SK-N-SH (cell line): ENCODE measurements at regions not wholly inside any gene's neighbourhood (a gene's known extent, or its start where the extent isn't known, plus 50 kb on each side); places are given as distances from the start of the nearest gene placed in this dataset.

Source experiments
- CTCF ChIA-PET: fragments of 300-600, 350-600 bp; formaldehyde crosslinking; extraction: SDS; loops from one replicate; lab custom pipeline; 2021; lab: Yijun Ruan, JAX
- POLR2A ChIA-PET: fragments of 350-600 bp; sonication (Branson Sonifier 250); formaldehyde crosslinking; extraction: SDS; loops from one replicate; lab custom pipeline; 2020; ENCODE audit warnings: antibody characterized with exemption, inconsistent platforms; lab: Yijun Ruan, JAX
- DNase-seq: peaks from one replicate; pipeline ENCODE4 v3.0.0; 2012
- H2AFZ ChIP-seq: fragments of 200-600 bp; sonication (generic); 2 replicates; pipeline ENCODE4 v1.8.1; 2016; ENCODE audit warnings: antibody characterized with exemption, mild to moderate bottlenecking, low read depth
- H3F3A ChIP-seq: fragments of 200-600 bp; sonication (generic); replicated peaks from 2 replicates; pipeline ENCODE3; 2016; ENCODE audit warnings: antibody characterized with exemption, mild to moderate bottlenecking; ENCODE audit not compliant: insufficient read depth
- H3K27ac ChIP-seq, 2 experiments: fragments of 200-500 bp in 1 of 2; fragments of 200-600 bp in 1 of 2; sonication (Bioruptor generic) in 1 of 2; sonication (generic), shearing (Covaris generic) in 1 of 2; 2 replicates each; pipeline versions ENCODE4 v1.5.1 to v1.6.1; 2014 to 2016; ENCODE audit warnings: low read depth in 2 of 2, inconsistent platforms in 1 of 2, low read length in 1 of 2, mild to moderate bottlenecking in 1 of 2, mixed read lengths in 1 of 2
- H3K27me3 ChIP-seq: fragments of 200-600 bp; sonication (generic), shearing (Covaris generic); 2 replicates; pipeline ENCODE4 v1.6.1; 2016; ENCODE audit warnings: mixed run types; ENCODE audit not compliant: insufficient read depth
- H3K36me3 ChIP-seq, 2 experiments: fragments of 200-500 bp in 1 of 2; fragments of 200-600 bp in 1 of 2; sonication (Bioruptor generic) in 1 of 2; sonication (generic) in 1 of 2; replicated peaks in 1 of 2; 2 replicates each; pipeline versions ENCODE3 to v1.5.1; 2014 to 2016; ENCODE audit warnings: low read length in 1 of 2, mild to moderate bottlenecking in 1 of 2; ENCODE audit not compliant: insufficient read depth in 2 of 2, control insufficient read depth in 1 of 2
- H3K4me1 ChIP-seq, 2 experiments: fragments of 200-500 bp in 1 of 2; fragments of 200-600 bp in 1 of 2; sonication (Bioruptor generic) in 1 of 2; sonication (generic), shearing (Covaris generic) in 1 of 2; 2 replicates each; pipeline versions ENCODE4 v1.5.1 to v1.6.1; 2014 to 2016; ENCODE audit warnings: low read depth in 1 of 2, low read length in 1 of 2, mixed run types in 1 of 2; ENCODE audit not compliant: insufficient read depth in 2 of 2, control insufficient read depth in 1 of 2
- H3K4me2 ChIP-seq: fragments of 200-600 bp; sonication (generic), shearing (Covaris generic); 2 replicates; pipeline ENCODE4 v1.6.1; 2017; ENCODE audit warnings: mixed run types
- H3K4me3 ChIP-seq, 2 experiments: fragments of 200-500 bp in 1 of 2; fragments of 200-600 bp in 1 of 2; sonication (Bioruptor generic) in 1 of 2; sonication (generic), shearing (Covaris generic) in 1 of 2; 2 replicates each; pipeline versions ENCODE4 v1.5.1 to v1.8.1; 2014 to 2016; ENCODE audit warnings: low read depth in 2 of 2, inconsistent platforms in 1 of 2, low read length in 1 of 2, mild to moderate bottlenecking in 1 of 2, mixed read lengths in 1 of 2, moderate library complexity in 1 of 2
- H3K79me2 ChIP-seq: fragments of 200-600 bp; sonication (generic); 2 replicates; pipeline ENCODE4 v1.8.1; 2017; ENCODE audit warnings: mild to moderate bottlenecking; ENCODE audit not compliant: insufficient read depth
- H3K9ac ChIP-seq: fragments of 200-600 bp; sonication (generic); 2 replicates; pipeline ENCODE4 v1.6.1; 2017; ENCODE audit warnings: mixed run types
- H3K9me2 ChIP-seq: fragments of 200-600 bp; sonication (generic); 2 replicates; pipeline ENCODE4 v1.6.1; 2017; ENCODE audit warnings: mixed run types
- H3K9me3 ChIP-seq: fragments of 200-600 bp; sonication (generic); 2 replicates; pipeline ENCODE4 v1.6.1; 2017; ENCODE audit warnings: mixed run types, mild to moderate bottlenecking, moderate library complexity
- H4K20me1 ChIP-seq: fragments of 200-600 bp; sonication (generic); 2 replicates; pipeline ENCODE4 v1.6.1; 2017; ENCODE audit warnings: mild to moderate bottlenecking, mixed run types; ENCODE audit not compliant: insufficient read depth
- EP300 ChIP-seq, 2 experiments: IDR thresholded peaks; 2 replicates each; pipeline versions ENCODE4 v1.4.0 to v1.6.1; 2012; ENCODE audit warnings: borderline replicate concordance in 1 of 2, low read depth in 1 of 2, low read length in 1 of 2
- EZH2phosphoT487 ChIP-seq: fragments of 200-600 bp; sonication (generic); IDR thresholded peaks from 2 replicates; pipeline ENCODE4 v1.6.1; 2017; ENCODE audit warnings: low read depth, mixed run types, mild to moderate bottlenecking, antibody characterized with exemption, moderate library complexity, borderline replicate concordance
- FOSL2 ChIP-seq: IDR thresholded peaks from 2 replicates; pipeline ENCODE4 v1.4.0; 2012; ENCODE audit warnings: low read depth, mild to moderate bottlenecking, moderate library complexity, borderline replicate concordance
- FOXJ3 ChIP-seq: sonication (generic); formaldehyde crosslinking; IDR thresholded peaks from 2 replicates; pipeline ENCODE4 v1.5.1; 2020; ENCODE audit warnings: mild to moderate bottlenecking, missing genetic modification reagents
- IRF3 ChIP-seq: fragments of 150-350 bp; IDR thresholded peaks from 2 replicates; pipeline ENCODE4 v1.6.1; 2016; ENCODE audit warnings: mild to moderate bottlenecking, low read depth, low read length
- MXI1 ChIP-seq: IDR thresholded peaks from 2 replicates; pipeline ENCODE4 v1.6.1; 2012; ENCODE audit warnings: mild to moderate bottlenecking, low read depth, low read length, improper control_type of control experiment
- PBX3 ChIP-seq: IDR thresholded peaks from 2 replicates; pipeline ENCODE4; 2012
- RAD21 ChIP-seq: IDR thresholded peaks from 2 replicates; pipeline ENCODE4 v1.6.1; 2012; ENCODE audit warnings: mild to moderate bottlenecking, low read length
- REST ChIP-seq: IDR thresholded peaks from 2 replicates; pipeline ENCODE4 v1.6.1; 2012; ENCODE audit warnings: mild to moderate bottlenecking, low read depth, low read length, moderate library complexity
- RFX5 ChIP-seq: IDR thresholded peaks from 2 replicates; pipeline ENCODE4 v1.6.1; 2012; ENCODE audit warnings: mild to moderate bottlenecking, improper control_type of control experiment, low read length
- SIN3A ChIP-seq: IDR thresholded peaks from 2 replicates; pipeline ENCODE4 v1.6.1; 2012; ENCODE audit warnings: low read depth, mild to moderate bottlenecking, low read length, moderate library complexity, borderline replicate concordance
- WGBS: methylation state at CpG from one replicate; pipeline ENCODE4 v1.1.6; 2017; ENCODE audit warnings: low lambda C conversion rate; 5-methylcytosine and 5-hydroxymethylcytosine counted together

- WGBS, result 16% methylated on average over 3 of the region's 4 CpGs
- Histone ChIP-seq H3K4me3 (no peak overlapping the region), H2AFZ (no peak overlapping the region), H3F3A (no peaks in the 10 kb centered on the region), H3K79me2 (no peaks in the 10 kb centered on the region), H3K4me1 (peaks cover 0 to 5% of the 10 kb centered on the region in 2 experiments; a peak in 2 of 4 replicates), H3K9ac (no peak overlapping the region), H4K20me1 (no peaks in the 10 kb centered on the region), H3K9me2 (no peaks in the 10 kb centered on the region), H3K27ac (no peak overlapping the region), H3K36me3 (no peaks in the 10 kb centered on the region), H3K9me3 (no peaks in the 10 kb centered on the region), H3K4me2 (no peak overlapping the region), H3K27me3 (no peaks in the 10 kb centered on the region)
- ChIA-PET POLR2A (no interaction called here), CTCF (no interaction called here)
- DNase-seq, result no peak
- TF ChIP-seq IRF3 (no peak), MXI1 (no peak), RFX5 (no peak), FOXJ3 (CRISPR knock-in tag) (no peak), REST (no peak), RAD21 (no peak), SIN3A (no peak), EZH2phosphoT487 (no peak)
Observed at GRCh38 chr6:145245119-145245518, 490.2 kb downstream of the EPM2A start.

- H3K9ac ChIP-seq, result no peak overlapping the region
- H4K20me1 ChIP-seq, result no peaks in the 10 kb centered on the region
- POLR2A ChIA-PET, result no interaction called here
- CTCF ChIA-PET, result no interaction called here
- no peak for TF ChIP-seq MXI1
- TF ChIP-seq EP300 (IDR thresholded peaks at IDR 0.05; ENCODE audit: borderline replicate concordance in 1 of 2, low read depth in 1 of 2, low read length in 1 of 2), result no peak
- no peak for TF ChIP-seq FOSL2
- no peak for TF ChIP-seq PBX3
- H3F3A ChIP-seq, result no peaks in the 10 kb centered on the region
- H3K27ac ChIP-seq, result no peak overlapping the region
- no peak overlapping the region for H3K4me3 ChIP-seq
- no peaks in the 10 kb centered on the region for H3K36me3 ChIP-seq
- no peak for DNase-seq
- no peaks in the 10 kb centered on the region for H3K9me2 ChIP-seq
- no peaks in the 10 kb centered on the region for H3K27me3 ChIP-seq
- H3K9me3 ChIP-seq, result no peaks in the 10 kb centered on the region
- 17% methylated on average over 6 of the region's 6 CpGs for WGBS
- no peaks in the 10 kb centered on the region for H3K79me2 ChIP-seq
- H2AFZ ChIP-seq, result no peak overlapping the region
- no peak overlapping the region for H3K4me2 ChIP-seq
- H3K4me1 ChIP-seq, result peaks cover 0 to 5% of the 10 kb centered on the region in 2 experiments; a peak in 2 of 4 replicates
Observed at GRCh38 chr6:145247692-145248419, 487.5 kb downstream of the EPM2A start.
